Lower leg skin (tissue), 4 donors: ENCODE measurements at regions not wholly inside any gene's neighbourhood (a gene's known extent, or its start where the extent isn't known, plus 50 kb on each side); places are given as distances from the start of the nearest gene placed in this dataset.
"Not testable (repeated sequence)": the region's sequence is repeated elsewhere in the genome, so short reads cannot be mapped to it uniquely, and the experiment has no call there.

Experiments used
- DNase-seq, 2 donors: peaks; one replicate each; pipeline ENCODE4 v3.0.0-alpha.2; 2019; ENCODE audit warnings: low spot score in 2 of 2
- H3K4me3 ChIP-seq: fragments of 200-600 bp; sonication (generic); 2 replicates; pipeline ENCODE4 v1.5.1; 2017; ENCODE audit warnings: mild to moderate bottlenecking, low read depth; ENCODE audit not compliant: poor library complexity, severe bottlenecking
- POLR2A ChIP-seq, 2 donors: fragments of 450-650 bp; IDR thresholded peaks; one replicate each; pipeline ENCODE4 v1.6.1; 2016 to 2017; ENCODE audit warnings: antibody characterized with exemption in 2 of 2, mild to moderate bottlenecking in 1 of 2, moderate library complexity in 1 of 2
- WGBS, 2 donors: methylation state at CpG; one replicate each; pipeline ENCODE4 v1.1.5; 2018; 5-methylcytosine and 5-hydroxymethylcytosine counted together
- intact Hi-C: fragments of 100-400 bp; cut with DNase I; formaldehyde crosslinking; loops from one replicate; pipeline ENCODE4 v1.15.0; 2023; ENCODE audit warnings: low total_unique reads
- TF ChIP-seq, protein P1 (sequence below), 3 donors: fragments of 450-650 bp; IDR thresholded peaks; one replicate each; pipeline ENCODE4 v1.5.1; 2016; ENCODE audit warnings: antibody characterized with exemption in 3 of 3, mild to moderate bottlenecking in 3 of 3, moderate library complexity in 2 of 3

DNA sequence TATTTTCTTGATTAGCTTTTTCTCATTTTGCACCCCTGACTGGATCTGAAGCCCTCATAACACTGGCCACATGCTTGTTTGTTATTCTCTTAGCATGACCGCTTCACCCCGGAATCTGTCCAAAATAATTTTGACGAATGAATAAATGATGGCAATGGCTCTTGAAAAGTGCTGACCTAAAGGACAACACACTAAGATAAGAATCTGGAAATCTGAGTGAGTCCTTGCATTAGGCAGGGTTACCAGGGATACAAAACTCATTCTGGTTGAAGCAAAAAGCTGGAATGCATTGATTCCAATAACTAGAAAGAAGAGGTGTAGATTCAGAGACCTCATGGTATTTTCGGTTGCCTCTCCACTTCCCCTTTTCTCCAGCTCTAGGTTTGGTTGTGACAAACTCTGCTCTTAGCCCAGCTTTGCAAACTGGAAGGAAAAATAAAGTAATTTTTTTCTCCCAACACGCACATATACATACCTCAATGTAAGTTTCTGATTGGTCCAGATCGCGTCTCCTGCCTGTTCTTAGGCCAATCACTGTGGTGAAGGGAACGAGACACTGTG lies 157.4 kb downstream of the SKIDA1 start:
- DNase-seq, result no peak
- intact Hi-C loops, result no loop called here
- H3K4me3 ChIP-seq, result no peak overlapping the region
- TF ChIP-seq POLR2A (IDR thresholded peaks at IDR 0.05), result no peak
- TF ChIP-seq, protein P1, sequence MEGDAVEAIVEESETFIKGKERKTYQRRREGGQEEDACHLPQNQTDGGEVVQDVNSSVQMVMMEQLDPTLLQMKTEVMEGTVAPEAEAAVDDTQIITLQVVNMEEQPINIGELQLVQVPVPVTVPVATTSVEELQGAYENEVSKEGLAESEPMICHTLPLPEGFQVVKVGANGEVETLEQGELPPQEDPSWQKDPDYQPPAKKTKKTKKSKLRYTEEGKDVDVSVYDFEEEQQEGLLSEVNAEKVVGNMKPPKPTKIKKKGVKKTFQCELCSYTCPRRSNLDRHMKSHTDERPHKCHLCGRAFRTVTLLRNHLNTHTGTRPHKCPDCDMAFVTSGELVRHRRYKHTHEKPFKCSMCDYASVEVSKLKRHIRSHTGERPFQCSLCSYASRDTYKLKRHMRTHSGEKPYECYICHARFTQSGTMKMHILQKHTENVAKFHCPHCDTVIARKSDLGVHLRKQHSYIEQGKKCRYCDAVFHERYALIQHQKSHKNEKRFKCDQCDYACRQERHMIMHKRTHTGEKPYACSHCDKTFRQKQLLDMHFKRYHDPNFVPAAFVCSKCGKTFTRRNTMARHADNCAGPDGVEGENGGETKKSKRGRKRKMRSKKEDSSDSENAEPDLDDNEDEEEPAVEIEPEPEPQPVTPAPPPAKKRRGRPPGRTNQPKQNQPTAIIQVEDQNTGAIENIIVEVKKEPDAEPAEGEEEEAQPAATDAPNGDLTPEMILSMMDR (IDR thresholded peaks at IDR 0.05), result no peak
- WGBS, 2 donors, result 90 to 91% methylated on average over 8 of the region's 8 CpGs

DNA sequence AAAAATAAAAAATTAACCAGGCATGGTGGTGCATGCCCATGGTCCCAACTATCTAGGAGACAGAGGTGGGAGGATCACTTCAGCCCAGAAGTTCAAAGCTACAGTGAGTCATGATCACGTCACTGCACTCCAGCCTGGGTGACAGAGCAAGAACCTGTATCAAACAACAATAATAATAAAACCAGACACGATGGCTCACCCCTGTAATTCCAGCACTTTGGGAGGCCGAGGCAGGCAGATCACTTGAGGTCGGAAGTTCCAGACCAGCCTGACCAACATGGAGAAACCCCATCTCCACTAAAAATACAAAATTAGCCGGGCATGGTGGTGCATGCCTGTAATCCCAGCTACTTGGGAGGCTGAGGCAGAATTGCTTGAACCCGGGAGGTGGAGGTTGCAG lies 159.4 kb downstream of the SKIDA1 start:
- intact Hi-C loops, H3K4me3 ChIP-seq, DNase-seq: not testable (repeated sequence)
- 74 to 75% methylated on average over 6 of the region's 6 CpGs for WGBS, 2 donors

DNA sequence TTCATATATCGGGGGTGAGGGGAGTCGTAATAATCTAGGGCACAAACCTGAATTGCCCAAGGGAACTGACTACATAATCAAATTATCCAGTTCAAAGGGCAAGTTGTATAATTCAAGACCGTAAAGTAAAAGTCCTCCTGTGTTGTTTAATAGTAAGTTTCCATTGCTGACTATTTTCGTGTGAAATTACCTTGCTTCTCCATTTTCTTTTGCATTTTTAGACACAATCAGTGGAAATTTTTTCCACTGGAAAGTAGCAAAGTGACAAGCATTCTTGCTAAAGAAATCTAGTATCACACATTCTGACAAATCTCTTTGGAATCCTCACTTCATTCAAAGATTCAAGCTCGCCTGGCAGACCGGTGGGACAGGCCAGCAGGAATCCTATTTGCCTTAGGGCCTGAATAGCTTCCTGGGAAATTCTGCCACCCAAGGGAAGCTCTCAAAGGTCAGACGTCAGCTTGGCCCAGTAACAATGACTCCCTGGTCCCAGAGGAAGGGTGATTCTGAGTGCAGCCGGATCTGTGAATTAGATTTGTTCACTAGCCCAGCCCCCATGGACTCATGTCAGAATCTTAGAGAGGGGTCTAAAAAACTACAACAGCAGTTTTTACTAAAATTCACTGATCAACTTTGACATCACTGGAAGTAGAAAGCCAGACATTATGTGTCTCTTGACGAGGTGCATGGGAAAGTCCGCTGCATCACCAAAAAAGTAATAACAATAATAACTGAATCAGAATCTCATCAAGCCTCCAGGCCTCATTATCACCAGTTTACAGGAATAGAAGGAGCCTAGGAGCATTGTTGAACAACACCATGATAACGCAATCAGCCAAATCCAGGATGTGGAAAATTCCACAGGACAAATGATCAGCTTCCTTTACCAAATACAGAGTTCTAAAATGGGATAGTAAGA lies 161.0 kb downstream of the SKIDA1 start:
- TF ChIP-seq, protein P1 (IDR thresholded peaks at IDR 0.05), result no peak
- no peak for TF ChIP-seq POLR2A (IDR thresholded peaks at IDR 0.05)
- WGBS, 2 donors, result 35 to 44% methylated on average over 11 of the region's 11 CpGs
- no peak overlapping the region for H3K4me3 ChIP-seq
- no peak for DNase-seq
- intact Hi-C loops, result no loop called here

DNA sequence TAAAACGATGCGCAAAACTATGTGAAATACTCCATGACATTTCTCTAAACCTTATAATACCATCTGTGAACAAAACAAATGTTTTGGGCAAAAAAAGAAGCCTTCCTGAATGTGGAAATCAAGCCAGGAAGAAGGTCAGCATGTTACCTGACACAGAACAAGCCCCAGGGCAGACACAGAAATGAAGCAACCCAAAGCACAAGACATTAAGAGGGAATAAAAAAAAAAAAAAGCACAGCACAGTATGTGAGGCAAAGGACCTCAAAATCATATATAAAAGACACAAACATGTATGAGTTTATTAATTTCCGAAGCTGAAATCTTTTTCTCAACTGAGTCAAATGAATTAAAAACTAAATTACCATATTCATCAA lies 161.8 kb downstream of the SKIDA1 start:
- no peak overlapping the region for H3K4me3 ChIP-seq

DNA sequence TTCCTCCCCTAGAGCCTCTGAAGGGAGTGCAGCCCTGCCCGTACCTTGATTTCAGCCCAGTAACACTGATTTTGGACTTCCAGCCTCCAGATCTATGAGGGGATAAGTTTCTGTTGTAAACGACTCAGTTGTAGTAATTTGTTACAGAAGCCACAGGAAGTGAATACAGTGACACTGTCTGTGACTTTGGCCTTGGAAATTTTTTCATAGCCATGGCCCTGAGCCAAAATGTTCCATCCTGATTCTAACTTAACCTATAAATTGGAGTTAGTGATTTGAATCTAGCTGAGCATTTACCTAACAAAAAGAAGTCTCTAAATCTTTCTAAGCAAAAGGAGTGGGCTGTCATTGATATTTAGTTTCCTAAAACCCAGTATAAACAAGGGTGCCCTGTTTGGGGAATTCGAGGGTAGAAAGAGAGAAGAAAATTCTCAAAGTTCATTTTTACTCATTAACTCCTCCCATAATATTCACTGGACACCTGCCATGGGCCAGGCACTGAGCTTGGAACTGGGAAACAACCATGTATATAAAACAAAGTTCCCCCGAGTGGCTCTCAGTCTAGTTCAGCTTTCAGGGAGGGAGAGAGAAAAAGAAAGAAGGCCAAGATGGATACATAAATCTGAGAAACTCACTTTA lies 162.3 kb downstream of the SKIDA1 start:
- TF ChIP-seq, protein P1 (IDR thresholded peaks at IDR 0.05), result no peak
- no peak for TF ChIP-seq POLR2A (IDR thresholded peaks at IDR 0.05)
- intact Hi-C loops, result no loop called here
- no peak overlapping the region for H3K4me3 ChIP-seq
- DNase-seq, result no peak
- WGBS, 2 donors, result 36 to 39% methylated on average over 4 of the region's 4 CpGs

More for the DNA sequence above, 161.8 kb downstream of the SKIDA1 start:
- 62% methylated on average over 3 of the region's 3 CpGs for WGBS, 2 donors
- intact Hi-C loops, result no loop called here
- no peak for DNase-seq
- TF ChIP-seq, protein P1 (IDR thresholded peaks at IDR 0.05), result no peak
- TF ChIP-seq POLR2A (IDR thresholded peaks at IDR 0.05), result no peak

DNA sequence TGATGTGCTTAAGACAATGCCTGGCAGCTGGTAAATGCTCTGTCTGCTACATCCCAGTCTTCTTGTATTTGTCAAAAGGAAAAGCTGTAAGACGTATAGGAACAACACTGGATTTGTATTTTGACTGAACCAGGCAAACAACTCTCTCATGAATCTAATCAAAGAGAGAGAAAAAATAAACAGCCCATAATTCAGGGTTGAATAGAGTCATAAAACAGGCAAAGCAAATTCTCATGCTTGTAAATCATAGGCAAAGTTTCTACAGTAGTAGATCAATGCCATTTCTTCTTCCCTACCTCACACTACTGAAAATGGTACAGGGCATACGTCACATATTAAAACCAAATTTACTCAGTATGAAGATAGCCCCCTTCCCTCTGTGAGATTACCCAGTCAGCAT lies 166.3 kb downstream of the SKIDA1 start:
- 88 to 95% methylated on average over 2 of the region's 2 CpGs for WGBS, 2 donors
- DNase-seq, result no peak
- intact Hi-C loops, result no loop called here
- TF ChIP-seq, protein P1 (IDR thresholded peaks at IDR 0.05), result no peak
- TF ChIP-seq POLR2A (IDR thresholded peaks at IDR 0.05), result no peak
- H3K4me3 ChIP-seq, result no peak overlapping the region
